ENCODE measurements at regions not wholly inside any gene's neighbourhood (a gene's known extent, or its start where the extent isn't known, plus 50 kb on each side); places are given as distances from the start of the nearest gene placed in this dataset.

- H3K4me3 ChIP-seq (replicated peaks; ENCODE audit: low read depth, low read length): no peak overlapping the region
- no peak for DNase-seq (ENCODE audit: extremely low read depth, low read depth)
- no peak for TF ChIP-seq CTCF (IDR thresholded peaks at IDR 0.05; ENCODE audit: low read depth, low read length, missing control alignments)
These were observed 260.4 kb upstream of the ADRA1B start for GRCh38 chr5:159655757-159656409.

GRCh38 chr5:159657298-159657697, 259.0 kb upstream of the ADRA1B start:
- no peak overlapping the region for H3K4me3 ChIP-seq (replicated peaks; ENCODE audit: low read depth, low read length)
- no peak for DNase-seq (ENCODE audit: extremely low read depth, low read depth)
- TF ChIP-seq CTCF (IDR thresholded peaks at IDR 0.05; ENCODE audit: low read depth, low read length, missing control alignments): no peak

- TF ChIP-seq CTCF (IDR thresholded peaks at IDR 0.05; ENCODE audit: low read depth, low read length, missing control alignments): no peak
- H3K4me3 ChIP-seq (replicated peaks; ENCODE audit: low read depth, low read length): no peak overlapping the region
- DNase-seq (ENCODE audit: extremely low read depth, low read depth): no peak
These were observed 258.5 kb upstream of the ADRA1B start for GRCh38 chr5:159657771-159658170.

- no peak for DNase-seq (ENCODE audit: extremely low read depth, low read depth)
- TF ChIP-seq CTCF (IDR thresholded peaks at IDR 0.05; ENCODE audit: low read depth, low read length, missing control alignments): no peak
- no peak overlapping the region for H3K4me3 ChIP-seq (replicated peaks; ENCODE audit: low read depth, low read length)
These were observed 257.9 kb upstream of the ADRA1B start for GRCh38 chr5:159658266-159658925.

GRCh38 chr5:159660401-159660800, 255.9 kb upstream of the ADRA1B start:
- no peak for DNase-seq (ENCODE audit: extremely low read depth, low read depth)
- no peak for TF ChIP-seq CTCF (IDR thresholded peaks at IDR 0.05; ENCODE audit: low read depth, low read length, missing control alignments)

GRCh38 chr5:159663986-159664385, 252.3 kb upstream of the ADRA1B start:
- no peak for DNase-seq (ENCODE audit: extremely low read depth, low read depth)
- no peak for TF ChIP-seq CTCF (IDR thresholded peaks at IDR 0.05; ENCODE audit: low read depth, low read length, missing control alignments)
- no peak overlapping the region for H3K4me3 ChIP-seq (replicated peaks; ENCODE audit: low read depth, low read length)

More at GRCh38 chr5:159660401-159660800, 255.9 kb upstream of the ADRA1B start:
- H3K4me3 ChIP-seq (replicated peaks; ENCODE audit: low read depth, low read length): no peak overlapping the region
